H9 (cell line): ENCODE measurements at regions not wholly inside any gene's neighbourhood (a gene's known extent, or its start where the extent isn't known, plus 50 kb on each side); places are given as distances from the start of the nearest gene placed in this dataset.

ENCODE experiments used
- DNase-seq: peaks from one replicate; pipeline ENCODE4 v3.0.0-alpha.2; 2017
- H2AFZ ChIP-seq: one replicate; pipeline ENCODE4 v1.6.1; 2013; ENCODE audit warnings: mild to moderate bottlenecking, low read length, control low read depth, moderate library complexity
- H2AK5ac ChIP-seq: 2 replicates; pipeline ENCODE4 v1.6.1; 2013; ENCODE audit warnings: low read length, control low read depth, mixed read lengths; ENCODE audit not compliant: insufficient read length
- H2BK120ac ChIP-seq: one replicate; pipeline ENCODE4 v1.6.1; 2013; ENCODE audit warnings: low read depth, mild to moderate bottlenecking, low read length, control low read depth, inconsistent platforms; ENCODE audit not compliant: poor library complexity, severe bottlenecking
- H2BK12ac ChIP-seq: 2 replicates; pipeline ENCODE4 v1.6.1; 2013; ENCODE audit warnings: low read length, control low read depth, mixed read lengths, low read depth; ENCODE audit not compliant: insufficient read length
- H2BK15ac ChIP-seq: 2 replicates; pipeline ENCODE4 v1.6.1; 2013; ENCODE audit warnings: low read depth, low read length, control low read depth
- H2BK20ac ChIP-seq: one replicate; pipeline ENCODE4 v1.6.1; 2013; ENCODE audit warnings: low read depth, mild to moderate bottlenecking, low read length, control low read depth, inconsistent platforms; ENCODE audit not compliant: poor library complexity, severe bottlenecking
- H2BK5ac ChIP-seq: 2 replicates; pipeline ENCODE4 v1.6.1; 2013; ENCODE audit warnings: low read length, control low read depth, mixed read lengths; ENCODE audit not compliant: insufficient read length
- H3K14ac ChIP-seq: 2 replicates; pipeline ENCODE4 v1.6.1; 2013; ENCODE audit warnings: low read length, control low read depth; ENCODE audit not compliant: insufficient read depth
- H3K18ac ChIP-seq: 2 replicates; pipeline ENCODE4 v1.6.1; 2013; ENCODE audit warnings: low read depth, mild to moderate bottlenecking, mixed read lengths, low read length, control low read depth; ENCODE audit not compliant: insufficient read length
- H3K23ac ChIP-seq: 2 replicates; pipeline ENCODE4 v1.6.1; 2013; ENCODE audit warnings: low read length, control low read depth, mixed read lengths, low read depth; ENCODE audit not compliant: insufficient read length
- H3K23me2 ChIP-seq: 2 replicates; pipeline ENCODE4 v1.6.1; 2013; ENCODE audit warnings: low read depth, mild to moderate bottlenecking, mixed read lengths, low read length, control low read depth; ENCODE audit not compliant: insufficient read length, poor library complexity, severe bottlenecking
- H3K27ac ChIP-seq: 2 replicates; pipeline ENCODE4 v1.5.1; 2013; ENCODE audit warnings: low read length, control low read depth, mixed read lengths, low read depth; ENCODE audit not compliant: insufficient read length
- H3K27me3 ChIP-seq: 2 replicates; pipeline ENCODE4 v1.6.1; 2013; ENCODE audit warnings: low read length, control low read depth, inconsistent platforms; ENCODE audit not compliant: insufficient read depth
- H3K4ac ChIP-seq: 2 replicates; pipeline ENCODE4 v1.6.1; 2013; ENCODE audit warnings: low read depth, mild to moderate bottlenecking, control low read depth, inconsistent platforms, low read length, moderate library complexity
- H3K4me1 ChIP-seq: 2 replicates; pipeline ENCODE4 v1.6.1; 2013; ENCODE audit warnings: low read length, control low read depth, inconsistent platforms; ENCODE audit not compliant: insufficient read depth
- H3K4me2 ChIP-seq: 2 replicates; pipeline ENCODE4 v1.6.1; 2013; ENCODE audit warnings: low read length, control low read depth, mixed read lengths; ENCODE audit not compliant: insufficient read length, insufficient read depth
- H3K56ac ChIP-seq: 2 replicates; pipeline ENCODE4 v1.6.1; 2013; ENCODE audit warnings: low read depth, mild to moderate bottlenecking, mixed read lengths, low read length, control low read depth; ENCODE audit not compliant: insufficient read length
- H3K79me1 ChIP-seq: 2 replicates; pipeline ENCODE4 v1.6.1; 2013; ENCODE audit warnings: low read depth, mild to moderate bottlenecking, moderate library complexity, low read length, control low read depth, inconsistent platforms; ENCODE audit not compliant: insufficient read depth, poor library complexity, severe bottlenecking
- H3K79me2 ChIP-seq: 2 replicates; pipeline ENCODE4 v1.6.1; 2013; ENCODE audit warnings: low read length, control low read depth, inconsistent platforms; ENCODE audit not compliant: insufficient read depth
- H3K9ac ChIP-seq: 2 replicates; pipeline ENCODE4 v1.6.1; 2013; ENCODE audit warnings: low read length, control low read depth, mixed read lengths; ENCODE audit not compliant: insufficient read length; ENCODE audit errors: extremely low read depth
- H3K9me3 ChIP-seq: one replicate; pipeline ENCODE4 v1.6.1; 2013; ENCODE audit warnings: low read depth, low read length, inconsistent platforms; ENCODE audit not compliant: control insufficient read depth
- H3T11ph ChIP-seq: one replicate; pipeline ENCODE4 v1.6.1; 2013; ENCODE audit warnings: mild to moderate bottlenecking, low read length, control low read depth, inconsistent platforms
- H4K20me1 ChIP-seq: one replicate; pipeline ENCODE4 v1.6.1; 2013; ENCODE audit not compliant: control insufficient read depth, insufficient read length, insufficient read depth
- H4K5ac ChIP-seq: 2 replicates; pipeline ENCODE4 v1.6.1; 2013; ENCODE audit warnings: low read depth, mild to moderate bottlenecking, mixed read lengths, low read length, control low read depth; ENCODE audit not compliant: insufficient read length
- H4K8ac ChIP-seq: replicated peaks from 2 replicates; pipeline ENCODE4 v1.6.1; 2013; ENCODE audit warnings: low read length, control low read depth, mixed read lengths, low read depth; ENCODE audit not compliant: insufficient read length
- H4K91ac ChIP-seq: 2 replicates; pipeline ENCODE4 v1.6.1; 2013; ENCODE audit warnings: low read depth, mild to moderate bottlenecking, moderate library complexity, mixed read lengths, low read length, control low read depth; ENCODE audit not compliant: insufficient read length
- H3K27ac Mint-ChIP-seq, 3 experiments: 2 replicates in 2 of 3; 3 replicates in 1 of 3; pipeline ENCODE4 v1.8.0; 2020 to 2021; ENCODE audit warnings: mixed read lengths in 3 of 3, mild to moderate bottlenecking in 1 of 3, moderate library complexity in 1 of 3
- H3K27me3 Mint-ChIP-seq: 2 replicates; pipeline ENCODE4 v1.8.0; 2021; ENCODE audit warnings: low read depth, mild to moderate bottlenecking, moderate library complexity, mixed read lengths
- H3K36me3 Mint-ChIP-seq, 3 experiments: 2 replicates in 2 of 3; 3 replicates in 1 of 3; pipeline ENCODE4 v1.8.0; 2020 to 2021; ENCODE audit warnings: low read depth in 3 of 3, mixed read lengths in 3 of 3; ENCODE audit not compliant: insufficient read depth in 1 of 3
- H3K4me1 Mint-ChIP-seq, 2 experiments: 2 replicates each; pipeline ENCODE4 v1.8.0; 2020; ENCODE audit warnings: mixed read lengths in 2 of 2
- H3K4me3 Mint-ChIP-seq, 2 experiments: 2 replicates in 1 of 2; 3 replicates in 1 of 2; pipeline ENCODE4 v1.8.0; 2020 to 2021; ENCODE audit warnings: mild to moderate bottlenecking in 2 of 2, mixed read lengths in 2 of 2, moderate library complexity in 1 of 2
- H3K9me3 Mint-ChIP-seq, 2 experiments: 2 replicates in 1 of 2; 3 replicates in 1 of 2; pipeline ENCODE4 v1.8.0; 2020; ENCODE audit warnings: mild to moderate bottlenecking in 2 of 2, mixed read lengths in 2 of 2, moderate library complexity in 1 of 2
- CTCF ChIP-seq: fragments of 200-600 bp; sonication (generic); conservative IDR thresholded peaks from 3 replicates; pipeline ENCODE4 v1.8.0; 2021; ENCODE audit warnings: antibody characterized with exemption, mild to moderate bottlenecking
- WGBS: extraction: QIAGEN DNeasy Blood & Tissue Kit; methylation state at CpG from one replicate; pipeline ENCODE4 v1.1.7; 2013; ENCODE audit warnings: missing lambda C conversion rate, low lambda C conversion rate, mixed read lengths; ENCODE audit not compliant: insufficient read length; ENCODE audit errors: extremely low coverage; 5-methylcytosine and 5-hydroxymethylcytosine counted together

- H3K23me2 ChIP-seq, result no peaks in the 10 kb centered on the region
- peaks cover 17 to 28% of the 10 kb centered on the region in 2 experiments for H3K4me1 Mint-ChIP-seq
- H3K9me3 Mint-ChIP-seq, result no peaks in the 10 kb centered on the region
- H3K23ac ChIP-seq, result no peak overlapping the region
- H2BK15ac ChIP-seq, result no peak overlapping the region
- no peaks in the 10 kb centered on the region for H3K79me2 ChIP-seq
- H3K27ac ChIP-seq, result no peak overlapping the region
- no peak overlapping the region for H2BK5ac ChIP-seq
- no peak overlapping the region for H3T11ph ChIP-seq
- WGBS, result no CpG with 5 or more reads among the region's 4 CpGs
- no peak overlapping the region for H3K14ac ChIP-seq
- no peak overlapping the region for H4K91ac ChIP-seq
- no peaks in the 10 kb centered on the region for H3K79me1 ChIP-seq
- no peak overlapping the region for H2AK5ac ChIP-seq
- H4K5ac ChIP-seq, result no peak overlapping the region
- peaks cover 3% of the 10 kb centered on the region for H3K27me3 Mint-ChIP-seq
- no peak overlapping the region for H3K4me2 ChIP-seq
- H2BK12ac ChIP-seq, result no peak overlapping the region
- H3K18ac ChIP-seq, result no peak overlapping the region
- no peak overlapping the region for H3K4me3 Mint-ChIP-seq
- no peak overlapping the region for H4K8ac ChIP-seq
- H2AFZ ChIP-seq, result no peak overlapping the region
- no peak for DNase-seq
- no peak overlapping the region for H3K56ac ChIP-seq
- no peaks in the 10 kb centered on the region for H3K27me3 ChIP-seq
- peak overlapping the region in 1 of 3 experiments; percentile 47; a peak in 1 of 7 replicates for H3K27ac Mint-ChIP-seq
- no peak overlapping the region for H3K4ac ChIP-seq
- H3K9ac ChIP-seq, result no peak overlapping the region
- H3K4me1 ChIP-seq, result no peaks in the 10 kb centered on the region; the same call in 1 of the 2 replicates
- no peak overlapping the region for H2BK120ac ChIP-seq
- no peaks in the 10 kb centered on the region for H3K36me3 Mint-ChIP-seq
- H4K20me1 ChIP-seq, result no peaks in the 10 kb centered on the region
- H2BK20ac ChIP-seq, result no peak overlapping the region
- no peak for TF ChIP-seq CTCF
- no peaks in the 10 kb centered on the region for H3K9me3 ChIP-seq
Observed at GRCh38 chr14:98916036-98916435, 356.0 kb downstream of the BCL11B start.
